Endothelial cell of umbilical vein (primary cell): ENCODE measurements at regions not wholly inside any gene's neighbourhood (a gene's known extent, or its start where the extent isn't known, plus 50 kb on each side); places are given as distances from the start of the nearest gene placed in this dataset.

ENCODE experiments used
- BruUV-seq: library from RNA; stranded (reverse); fragments of 400-500 nt; replicated peaks from 2 replicates; lab custom pipeline; 2021; lab: Mats Ljungman, UMichigan
- CTCF ChIA-PET: fragments of 300-600, 350-600 bp; sonication (Branson Sonifier 250); formaldehyde crosslinking; loops from one replicate; lab custom pipeline; 2021; ENCODE audit warnings: antibody characterized with exemption, inconsistent platforms; lab: Charles Lee
- POLR2A ChIA-PET: fragments of 300-600, 350-600 bp; sonication (Branson Sonifier 250); formaldehyde crosslinking; loops from one replicate; lab custom pipeline; 2021; ENCODE audit warnings: antibody characterized with exemption, inconsistent platforms; lab: Charles Lee
- DNase-seq: peaks from one replicate; pipeline ENCODE4 v3.0.0-alpha.2; 2011; ENCODE audit warnings: low read depth, low spot score
- FAIRE-seq: peaks from 2 replicates; lab custom pipeline; 2011; peaks lifted over from hg19 to GRCh38; lab: Jason Lieb, UNC
- H2AFZ ChIP-seq: 2 replicates; pipeline ENCODE4 v1.6.0; 2012; ENCODE audit warnings: low read depth, low read length, control low read depth, inconsistent platforms
- H3K27ac ChIP-seq: 2 replicates; pipeline ENCODE4 v1.5.1; 2011; ENCODE audit warnings: low read depth, mild to moderate bottlenecking, control low read depth, low read length, moderate library complexity; ENCODE audit not compliant: insufficient read depth
- H3K27me3 ChIP-seq, 2 experiments: 2 replicates each; pipeline versions ENCODE4 v1.6.0 to v1.6.1; 2011; ENCODE audit warnings: low read length in 2 of 2, mixed read lengths in 1 of 2; ENCODE audit not compliant: control insufficient read depth in 2 of 2, insufficient read depth in 2 of 2
- H3K36me3 ChIP-seq, 2 experiments: 2 replicates in 1 of 2; 3 replicates in 1 of 2; pipeline ENCODE4 v1.5.1; 2011; ENCODE audit warnings: low read length in 2 of 2, mild to moderate bottlenecking in 1 of 2, moderate library complexity in 1 of 2; ENCODE audit not compliant: control insufficient read depth in 2 of 2, insufficient read depth in 2 of 2; ENCODE audit errors: extremely low read depth in 1 of 2
- H3K4me1 ChIP-seq: 3 replicates; pipeline ENCODE4 v1.5.1; 2011; ENCODE audit warnings: mild to moderate bottlenecking, low read length; ENCODE audit not compliant: control insufficient read depth, insufficient read depth; ENCODE audit errors: extremely low read depth
- H3K4me2 ChIP-seq: 2 replicates; pipeline ENCODE4 v1.6.1; 2011; ENCODE audit warnings: low read length, control low read depth, mixed read lengths; ENCODE audit not compliant: insufficient read depth
- H3K4me3 ChIP-seq, 3 experiments: fragments of 200-600 bp in 1 of 3; sonication (generic), shearing (Covaris generic) in 1 of 3; replicated peaks in 1 of 3; 2 replicates each; pipeline ENCODE4 v1.5.1; 2011 to 2016; ENCODE audit warnings: control low read depth in 3 of 3, low read length in 3 of 3, mild to moderate bottlenecking in 2 of 3, inconsistent platforms in 1 of 3, low read depth in 1 of 3, moderate library complexity in 1 of 3; ENCODE audit not compliant: insufficient read depth in 1 of 3
- H3K79me2 ChIP-seq: 2 replicates; pipeline ENCODE4 v1.6.0; 2012; ENCODE audit warnings: low read length, inconsistent platforms; ENCODE audit not compliant: control insufficient read depth, insufficient read depth
- H3K9ac ChIP-seq: replicated peaks from 2 replicates; pipeline ENCODE3; 2011; ENCODE audit warnings: low read length, control low read depth; ENCODE audit not compliant: insufficient read depth; ENCODE audit errors: extremely low read depth
- H3K9me1 ChIP-seq: replicated peaks from 3 replicates; pipeline ENCODE4 v1.6.0; 2011; ENCODE audit warnings: mild to moderate bottlenecking, low read length; ENCODE audit not compliant: control insufficient read depth, insufficient read depth; ENCODE audit errors: extremely low read depth
- H3K9me3 ChIP-seq: replicated peaks from 2 replicates; pipeline ENCODE4 v1.5.1; 2012; ENCODE audit warnings: low read length, inconsistent platforms; ENCODE audit not compliant: control insufficient read depth, insufficient read depth
- H4K20me1 ChIP-seq: replicated peaks from 2 replicates; pipeline ENCODE3; 2011; ENCODE audit warnings: mild to moderate bottlenecking, low read length; ENCODE audit not compliant: control insufficient read depth, insufficient read depth; ENCODE audit errors: extremely low read depth
- GATA2 ChIP-seq: IDR thresholded peaks from 2 replicates; pipeline ENCODE4 v1.7.0; 2011; ENCODE audit warnings: low read depth, mild to moderate bottlenecking, moderate library complexity, mixed read lengths, low read length; ENCODE audit not compliant: insufficient read length, insufficient read depth
- JUN ChIP-seq: IDR thresholded peaks from 2 replicates; pipeline ENCODE4 v1.6.1; 2011; ENCODE audit warnings: borderline replicate concordance, low read depth; ENCODE audit not compliant: insufficient read length, insufficient read depth
- MYC ChIP-seq: IDR thresholded peaks from one replicate; pipeline ENCODE4 v1.6.1; 2011; ENCODE audit warnings: mild to moderate bottlenecking, low read depth, low read length
- POLR2A ChIP-seq: IDR thresholded peaks from 2 replicates; pipeline ENCODE4 v1.6.1; 2012; ENCODE audit warnings: low read depth, mild to moderate bottlenecking, control low read depth, low read length
- POLR2AphosphoS5 ChIP-seq: IDR thresholded peaks from 2 replicates; pipeline ENCODE4 v1.6.1; 2012; ENCODE audit warnings: low read depth, mild to moderate bottlenecking, control low read depth, low read length, moderate library complexity; ENCODE audit not compliant: insufficient read depth
- dilution Hi-C: fragments of 300-500 bp; cut with MboI; formaldehyde crosslinking; loops from one replicate; pipeline ENCODE4 v1.15.0; 2019; ENCODE audit warnings: low sequenced_read_pairs; ENCODE audit not compliant: extremely low pct_ligation_motif_present
- intact Hi-C: fragments of 100-400 bp; cut with micrococcal nuclease; formaldehyde crosslinking; loops from one replicate; pipeline ENCODE4 v1.10.0; 2022
- TF ChIP-seq, protein P1 (sequence below): IDR thresholded peaks from 2 replicates; pipeline ENCODE4 v1.6.1; 2011; ENCODE audit not compliant: insufficient read depth, insufficient read length
- TF ChIP-seq, protein P2 (sequence below), 2 donors: IDR thresholded peaks; 1 replicate in 1 of 2; 2 replicates in 1 of 2; pipeline ENCODE4 v1.5.1; 2011; ENCODE audit warnings: low read length in 2 of 2, mild to moderate bottlenecking in 2 of 2, moderate library complexity in 2 of 2, control low read depth in 1 of 2, inconsistent platforms in 1 of 2, low read depth in 1 of 2; ENCODE audit not compliant: insufficient read depth in 1 of 2; ENCODE audit errors: extremely low read depth in 1 of 2

GRCh38 chr21:16596369-16596768 is 866.6 kb downstream of the USP25 start:
- Histone ChIP-seq H3K4me3 (no peak overlapping the region), H2AFZ (no peak overlapping the region), H3K27me3 (no peaks in the 10 kb centered on the region), H3K9me1 (no peaks in the 10 kb centered on the region), H3K27ac (no peak overlapping the region), H3K79me2 (no peaks in the 10 kb centered on the region), H3K9me3 (no peaks in the 10 kb centered on the region), H3K9ac (no peak overlapping the region), H3K4me1 (peaks cover 6% of the 10 kb centered on the region), H3K36me3 (peaks cover 0 to 2% of the 10 kb centered on the region in 2 experiments), H3K4me2 (no peak overlapping the region), H4K20me1 (no peaks in the 10 kb centered on the region)
- intact Hi-C loops (no loop called here), dilution Hi-C loops (no loop called here)
- POLR2A ChIA-PET: no interaction called here
- DNase-seq (no peak), FAIRE-seq (no peak)
- TF ChIP-seq, protein P1, sequence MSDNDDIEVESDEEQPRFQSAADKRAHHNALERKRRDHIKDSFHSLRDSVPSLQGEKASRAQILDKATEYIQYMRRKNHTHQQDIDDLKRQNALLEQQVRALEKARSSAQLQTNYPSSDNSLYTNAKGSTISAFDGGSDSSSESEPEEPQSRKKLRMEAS: no peak
- TF ChIP-seq POLR2A: no peak
- CTCF ChIA-PET: no interaction called here
- no TSS peak for BruUV-seq

GRCh38 chr21:16597753-16598152 is 868.0 kb downstream of the USP25 start:
- no TSS peak for BruUV-seq
- ChIA-PET POLR2A (no interaction called here), CTCF (no interaction called here)
- no peaks in the 10 kb centered on the region for H3K79me2 ChIP-seq
- H4K20me1 ChIP-seq: no peaks in the 10 kb centered on the region
- no peaks in the 10 kb centered on the region for H3K9me3 ChIP-seq
- H2AFZ ChIP-seq: no peak overlapping the region
- no peaks in the 10 kb centered on the region for H3K9me1 ChIP-seq
- TF ChIP-seq MYC: no peak
- no peak for TF ChIP-seq POLR2AphosphoS5
- TF ChIP-seq, protein P1: no peak
- no peak for TF ChIP-seq POLR2A
- TF ChIP-seq, protein P2, sequence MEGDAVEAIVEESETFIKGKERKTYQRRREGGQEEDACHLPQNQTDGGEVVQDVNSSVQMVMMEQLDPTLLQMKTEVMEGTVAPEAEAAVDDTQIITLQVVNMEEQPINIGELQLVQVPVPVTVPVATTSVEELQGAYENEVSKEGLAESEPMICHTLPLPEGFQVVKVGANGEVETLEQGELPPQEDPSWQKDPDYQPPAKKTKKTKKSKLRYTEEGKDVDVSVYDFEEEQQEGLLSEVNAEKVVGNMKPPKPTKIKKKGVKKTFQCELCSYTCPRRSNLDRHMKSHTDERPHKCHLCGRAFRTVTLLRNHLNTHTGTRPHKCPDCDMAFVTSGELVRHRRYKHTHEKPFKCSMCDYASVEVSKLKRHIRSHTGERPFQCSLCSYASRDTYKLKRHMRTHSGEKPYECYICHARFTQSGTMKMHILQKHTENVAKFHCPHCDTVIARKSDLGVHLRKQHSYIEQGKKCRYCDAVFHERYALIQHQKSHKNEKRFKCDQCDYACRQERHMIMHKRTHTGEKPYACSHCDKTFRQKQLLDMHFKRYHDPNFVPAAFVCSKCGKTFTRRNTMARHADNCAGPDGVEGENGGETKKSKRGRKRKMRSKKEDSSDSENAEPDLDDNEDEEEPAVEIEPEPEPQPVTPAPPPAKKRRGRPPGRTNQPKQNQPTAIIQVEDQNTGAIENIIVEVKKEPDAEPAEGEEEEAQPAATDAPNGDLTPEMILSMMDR (IDR thresholded peaks at IDR 0.05; ENCODE audit: extremely low read depth in 1 of 2, insufficient read depth in 1 of 2, low read depth in 1 of 2, low read length in 2 of 2): no peak
- TF ChIP-seq JUN: no peak
- no peak for TF ChIP-seq GATA2
- H3K4me3 ChIP-seq: no peak overlapping the region
- no peak overlapping the region for H3K4me2 ChIP-seq
- H3K27ac ChIP-seq: no peak overlapping the region
- no peaks in the 10 kb centered on the region for H3K27me3 ChIP-seq
- peaks cover 7% of the 10 kb centered on the region for H3K4me1 ChIP-seq
- FAIRE-seq: no peak
- intact Hi-C loops (no loop called here), dilution Hi-C loops (no loop called here)
- no peak for DNase-seq
- peaks cover 0 to 2% of the 10 kb centered on the region in 2 experiments for H3K36me3 ChIP-seq
- no peak overlapping the region for H3K9ac ChIP-seq
